22Rv1 (cell line): ENCODE measurements at regions not wholly inside any gene's neighbourhood (a gene's known extent, or its start where the extent isn't known, plus 50 kb on each side); places are given as distances from the start of the nearest gene placed in this dataset.
"Not testable (repeated sequence)": the region's sequence is repeated elsewhere in the genome, so short reads cannot be mapped to it uniquely, and the experiment has no call there.

Source experiments
- ZFX ChIP-seq: fragments of 450-650 bp; IDR thresholded peaks from 2 replicates; pipeline ENCODE4 v1.6.1; 2017; ENCODE audit warnings: antibody characterized with exemption, borderline replicate concordance
- TF ChIP-seq, protein P1 (sequence below): fragments of 450-650 bp; IDR thresholded peaks from 2 replicates; pipeline ENCODE4 v1.5.1; 2017; ENCODE audit warnings: mild to moderate bottlenecking

- TF ChIP-seq, protein P1, sequence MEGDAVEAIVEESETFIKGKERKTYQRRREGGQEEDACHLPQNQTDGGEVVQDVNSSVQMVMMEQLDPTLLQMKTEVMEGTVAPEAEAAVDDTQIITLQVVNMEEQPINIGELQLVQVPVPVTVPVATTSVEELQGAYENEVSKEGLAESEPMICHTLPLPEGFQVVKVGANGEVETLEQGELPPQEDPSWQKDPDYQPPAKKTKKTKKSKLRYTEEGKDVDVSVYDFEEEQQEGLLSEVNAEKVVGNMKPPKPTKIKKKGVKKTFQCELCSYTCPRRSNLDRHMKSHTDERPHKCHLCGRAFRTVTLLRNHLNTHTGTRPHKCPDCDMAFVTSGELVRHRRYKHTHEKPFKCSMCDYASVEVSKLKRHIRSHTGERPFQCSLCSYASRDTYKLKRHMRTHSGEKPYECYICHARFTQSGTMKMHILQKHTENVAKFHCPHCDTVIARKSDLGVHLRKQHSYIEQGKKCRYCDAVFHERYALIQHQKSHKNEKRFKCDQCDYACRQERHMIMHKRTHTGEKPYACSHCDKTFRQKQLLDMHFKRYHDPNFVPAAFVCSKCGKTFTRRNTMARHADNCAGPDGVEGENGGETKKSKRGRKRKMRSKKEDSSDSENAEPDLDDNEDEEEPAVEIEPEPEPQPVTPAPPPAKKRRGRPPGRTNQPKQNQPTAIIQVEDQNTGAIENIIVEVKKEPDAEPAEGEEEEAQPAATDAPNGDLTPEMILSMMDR, result not testable (repeated sequence)
- TF ChIP-seq ZFX, result not testable (repeated sequence)
These were observed 234.2 kb downstream of the BAMBI start for GRCh38 chr10:28911511-28911910.
